OCI-LY1 (cell line): ENCODE measurements at regions not wholly inside any gene's neighbourhood (a gene's known extent, or its start where the extent isn't known, plus 50 kb on each side); places are given as distances from the start of the nearest gene placed in this dataset.

ENCODE experiments used
- CTCF ChIP-seq: fragments of 200-600 bp; sonication (generic), shearing (Covaris generic); IDR thresholded peaks from 2 replicates; pipeline ENCODE4 v1.5.1; 2017; ENCODE audit warnings: mild to moderate bottlenecking, antibody characterized with exemption, low read length, moderate library complexity, mixed read lengths
- EZH2 ChIP-seq: fragments of 200-600 bp; sonication (generic), shearing (Covaris generic); IDR thresholded peaks from 2 replicates; pipeline ENCODE4 v1.8.0; 2017; ENCODE audit warnings: borderline replicate concordance, mixed run types, mild to moderate bottlenecking, antibody characterized with exemption, low read length, moderate library complexity, mixed read lengths

- TF ChIP-seq CTCF: no peak
- TF ChIP-seq EZH2: no peak
Measured at GRCh38 chr7:46583656-46584055, 662.6 kb upstream of the IGFBP3 start.
